Colonic mucosa (tissue), 4 donors: ENCODE measurements at regions not wholly inside any gene's neighbourhood (a gene's known extent, or its start where the extent isn't known, plus 50 kb on each side); places are given as distances from the start of the nearest gene placed in this dataset.
A peak's percentile ranks its signal among the peaks of the same experiment; 100 is the strongest.

ENCODE experiments used
- DNase-seq: peaks from one replicate; pipeline ENCODE4 v3.0.0-alpha.2; 2020
- H3K27ac ChIP-seq: fragments of 200-600 bp; one replicate; pipeline ENCODE4 v1.8.0; 2021
- H3K27me3 ChIP-seq: fragments of 200-600 bp; one replicate; pipeline ENCODE4 v1.8.0; 2021
- H3K36me3 ChIP-seq: fragments of 200-600 bp; one replicate; pipeline ENCODE4 v1.8.0; 2021
- H3K4me1 ChIP-seq: fragments of 200-600 bp; one replicate; pipeline ENCODE4 v1.8.0; 2021; ENCODE audit warnings: mild to moderate bottlenecking
- H3K4me3 ChIP-seq: fragments of 200-600 bp; one replicate; pipeline ENCODE4 v1.8.0; 2021
- H3K9ac ChIP-seq, 2 donors: one replicate each; pipeline ENCODE4 v1.7.0; 2013; ENCODE audit warnings: control low read depth in 2 of 2, low read depth in 2 of 2, low read length in 2 of 2
- H3K9me3 ChIP-seq: fragments of 200-600 bp; one replicate; pipeline ENCODE4 v1.8.0; 2021
- intact Hi-C: fragments of 100-400 bp; cut with DNase I; formaldehyde crosslinking; loops from one replicate; pipeline ENCODE4 v1.14.1; 2022
- TF ChIP-seq, protein P1 (sequence below): fragments of 200-600 bp; IDR thresholded peaks from one replicate; pipeline ENCODE4 v1.8.0; 2022; ENCODE audit warnings: antibody characterized with exemption, mild to moderate bottlenecking
- donor health status: healthy.
- donor health status: DM: no; HTN: no; CAD: no.
- donor health status: DM: no; HTN: no; CAD: no.

DNA sequence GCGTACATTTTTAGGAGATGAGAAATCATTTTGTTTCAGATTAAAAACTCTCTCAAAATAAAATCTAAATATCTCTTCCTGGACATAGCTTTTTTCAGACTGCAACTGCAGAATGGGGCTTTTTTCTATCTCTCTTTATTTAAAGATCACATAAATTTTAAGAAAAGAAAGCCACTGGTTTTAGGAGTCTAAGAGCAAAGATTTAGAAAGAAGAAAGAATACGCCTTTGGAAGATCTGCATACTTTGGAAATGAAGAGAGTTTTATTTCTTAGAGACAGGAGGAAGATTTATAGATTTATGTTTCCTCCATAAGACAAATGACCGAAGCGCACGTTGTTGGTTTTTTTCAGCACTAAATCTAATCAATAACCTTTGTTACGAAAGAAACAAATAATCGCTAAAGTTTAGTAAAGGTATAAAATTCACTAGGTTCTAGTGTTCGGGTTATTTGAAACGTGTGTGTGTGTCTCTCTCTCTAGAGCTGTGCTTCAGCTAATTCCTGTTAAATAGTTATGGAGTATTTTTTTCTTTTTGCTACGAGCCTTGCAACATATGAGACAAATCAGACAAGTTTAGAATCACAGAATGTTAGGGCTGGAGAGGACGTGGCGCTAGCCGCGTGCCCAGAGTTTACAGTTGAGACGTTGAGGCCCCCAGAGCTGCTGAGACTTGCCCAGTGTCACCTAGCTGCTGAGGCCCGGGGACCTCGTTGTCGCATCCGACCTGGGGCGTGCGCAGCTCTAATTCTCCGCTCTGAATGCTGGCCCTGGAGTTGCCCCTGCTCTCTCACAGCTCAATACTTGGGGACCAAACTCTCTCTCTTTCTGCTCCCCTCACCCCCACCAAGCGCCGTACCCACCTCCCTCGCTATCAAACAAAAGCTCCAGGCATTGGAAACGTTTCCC, 69.9 kb downstream of the CTAGE1 start:
- intact Hi-C loops, result loop anchor here (5.0 to 10.0 kb wide), 2 partner anchors 103 to 176 kb away; no protein-coding TSS in a partner anchor

DNA sequence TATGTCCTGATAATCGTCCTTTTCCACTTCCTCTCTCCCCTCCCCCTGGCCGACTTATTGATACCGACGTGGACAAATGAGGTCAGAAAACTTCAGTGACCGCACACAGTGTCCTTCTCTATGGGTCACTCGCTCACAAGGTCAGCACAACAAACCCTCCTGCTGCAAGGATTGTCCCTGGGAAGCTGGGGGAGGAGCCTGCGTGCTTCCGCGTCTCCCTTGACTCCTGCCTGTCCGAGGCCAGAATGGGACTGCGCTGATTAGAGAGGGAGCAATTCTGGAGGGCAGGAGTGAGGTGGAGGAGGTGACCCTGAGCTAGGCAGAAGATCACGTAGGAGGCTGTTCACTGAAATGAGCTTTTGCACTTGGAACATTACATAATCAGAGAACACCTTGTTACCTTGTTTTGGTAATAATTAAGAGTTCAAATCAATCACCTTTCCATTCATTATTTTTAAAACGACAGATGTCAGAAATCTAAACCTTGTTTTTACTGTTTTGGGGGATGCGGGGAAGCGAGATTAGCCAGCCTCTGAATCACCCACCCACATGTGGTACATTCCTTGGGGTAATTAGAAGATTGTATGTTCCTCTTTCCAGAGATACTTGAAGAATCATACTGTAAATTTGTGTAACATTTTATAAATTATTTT, 70.6 kb downstream of the CTAGE1 start:
- peak overlapping the region; percentile 78 for H3K27ac ChIP-seq
- TF ChIP-seq, protein P1, sequence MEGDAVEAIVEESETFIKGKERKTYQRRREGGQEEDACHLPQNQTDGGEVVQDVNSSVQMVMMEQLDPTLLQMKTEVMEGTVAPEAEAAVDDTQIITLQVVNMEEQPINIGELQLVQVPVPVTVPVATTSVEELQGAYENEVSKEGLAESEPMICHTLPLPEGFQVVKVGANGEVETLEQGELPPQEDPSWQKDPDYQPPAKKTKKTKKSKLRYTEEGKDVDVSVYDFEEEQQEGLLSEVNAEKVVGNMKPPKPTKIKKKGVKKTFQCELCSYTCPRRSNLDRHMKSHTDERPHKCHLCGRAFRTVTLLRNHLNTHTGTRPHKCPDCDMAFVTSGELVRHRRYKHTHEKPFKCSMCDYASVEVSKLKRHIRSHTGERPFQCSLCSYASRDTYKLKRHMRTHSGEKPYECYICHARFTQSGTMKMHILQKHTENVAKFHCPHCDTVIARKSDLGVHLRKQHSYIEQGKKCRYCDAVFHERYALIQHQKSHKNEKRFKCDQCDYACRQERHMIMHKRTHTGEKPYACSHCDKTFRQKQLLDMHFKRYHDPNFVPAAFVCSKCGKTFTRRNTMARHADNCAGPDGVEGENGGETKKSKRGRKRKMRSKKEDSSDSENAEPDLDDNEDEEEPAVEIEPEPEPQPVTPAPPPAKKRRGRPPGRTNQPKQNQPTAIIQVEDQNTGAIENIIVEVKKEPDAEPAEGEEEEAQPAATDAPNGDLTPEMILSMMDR, result no peak
- H3K4me1 ChIP-seq, result peaks cover 2% of the 10 kb centered on the region
- H3K9me3 ChIP-seq, result no peaks in the 10 kb centered on the region
- peak overlapping the region in 1 of 2 donors; percentile 84 for H3K9ac ChIP-seq
- DNase-seq, result peak; percentile 93
- intact Hi-C loops, result loop anchor here (5.0 to 10.0 kb wide), 2 partner anchors 102 to 175 kb away; no protein-coding TSS in a partner anchor
- H3K4me3 ChIP-seq, result peak overlapping the region; percentile 3
- no peaks in the 10 kb centered on the region for H3K27me3 ChIP-seq
- no peaks in the 10 kb centered on the region for H3K36me3 ChIP-seq

More for the DNA sequence above, 69.9 kb downstream of the CTAGE1 start:
- peak overlapping the region; percentile 45 for H3K4me3 ChIP-seq
- TF ChIP-seq, protein P1, result no peak
- no peaks in the 10 kb centered on the region for H3K36me3 ChIP-seq
- DNase-seq, result peak; percentile 51
- peak overlapping the region; percentile 83 to 84 for H3K9ac ChIP-seq
- H3K4me1 ChIP-seq, result no peaks in the 10 kb centered on the region
- H3K27ac ChIP-seq, result peak overlapping the region; percentile 78
- H3K27me3 ChIP-seq, result no peaks in the 10 kb centered on the region
- no peaks in the 10 kb centered on the region for H3K9me3 ChIP-seq

DNA sequence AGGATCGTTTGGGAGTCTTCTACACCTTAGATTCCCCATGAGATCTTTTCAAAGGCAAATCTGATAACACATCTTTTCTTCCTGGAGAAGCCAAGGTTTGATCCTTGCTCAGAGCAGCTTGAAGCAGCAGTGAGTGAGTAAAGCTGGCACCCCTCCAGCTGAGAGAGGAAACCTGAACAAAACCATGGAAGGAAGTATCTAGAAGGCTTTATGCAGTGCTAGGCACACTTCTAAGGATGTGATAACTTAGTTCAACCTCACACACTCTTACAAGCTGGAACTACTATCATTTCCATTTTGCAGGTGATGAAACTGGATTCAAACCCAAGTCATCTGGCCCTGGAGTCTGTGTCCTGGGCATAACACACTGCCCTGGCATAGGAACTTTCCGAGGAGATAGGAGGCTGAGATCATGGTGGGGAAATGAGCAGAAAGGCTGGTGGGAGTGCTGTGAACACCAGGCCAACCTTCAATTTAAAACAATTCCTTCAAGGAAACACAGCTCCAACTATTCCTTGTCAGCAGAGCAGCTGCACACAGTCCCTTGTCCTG, 71.2 kb downstream of the CTAGE1 start:
- no peak overlapping the region for H3K4me3 ChIP-seq
- peak overlapping the region in 1 of 2 donors; percentile 84 for H3K9ac ChIP-seq
- H3K9me3 ChIP-seq, result no peaks in the 10 kb centered on the region
- TF ChIP-seq, protein P1, result no peak
- no peaks in the 10 kb centered on the region for H3K36me3 ChIP-seq
- no peaks in the 10 kb centered on the region for H3K27me3 ChIP-seq
- peaks cover 5% of the 10 kb centered on the region for H3K4me1 ChIP-seq
- peak overlapping the region; percentile 78 for H3K27ac ChIP-seq
- intact Hi-C loops, result loop anchor here (5.0 to 10.0 kb wide), 2 partner anchors 102 to 174 kb away; no protein-coding TSS in a partner anchor
- peak; percentile 88 for DNase-seq

DNA sequence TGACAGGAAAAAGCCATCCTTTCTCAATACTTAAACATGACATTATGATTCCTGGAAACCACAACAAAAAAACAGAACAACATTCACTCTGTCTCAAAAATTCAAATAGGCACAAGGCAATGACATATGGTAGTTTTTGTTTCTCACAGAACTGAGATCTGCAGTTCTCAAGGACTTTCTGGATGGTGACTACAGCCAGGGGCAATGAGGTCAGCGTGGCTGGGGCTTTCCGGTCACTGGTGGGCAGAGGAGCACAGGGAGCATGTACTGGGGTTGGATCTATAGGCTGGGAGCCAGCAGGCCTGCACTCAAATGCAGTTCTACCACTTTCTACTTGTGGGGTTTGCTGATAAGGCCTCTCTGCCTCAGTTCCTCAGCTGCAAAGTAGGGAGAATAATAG, 72.0 kb downstream of the CTAGE1 start:
- H3K27ac ChIP-seq, result peak overlapping the region; percentile 78
- H3K4me3 ChIP-seq, result no peak overlapping the region
- intact Hi-C loops, result loop anchor here (5.0 to 10.0 kb wide), 2 partner anchors 101 to 173 kb away; no protein-coding TSS in a partner anchor
- H3K36me3 ChIP-seq, result no peaks in the 10 kb centered on the region
- H3K9me3 ChIP-seq, result no peaks in the 10 kb centered on the region
- TF ChIP-seq, protein P1, result no peak
- H3K9ac ChIP-seq, result peak overlapping the region in 1 of 2 donors; percentile 84
- peaks cover 5% of the 10 kb centered on the region for H3K4me1 ChIP-seq
- peak; percentile 23 for DNase-seq
- no peaks in the 10 kb centered on the region for H3K27me3 ChIP-seq
